HG03442 (cell line): ENCODE measurements at regions not wholly inside any gene's neighbourhood (a gene's known extent, or its start where the extent isn't known, plus 50 kb on each side); places are given as distances from the start of the nearest gene placed in this dataset.

ENCODE experiments used
- ATAC-seq: cut with Tn5 transposase; IDR thresholded peaks from one replicate; pipeline ENCODE4 v1.9.1; 2021; ENCODE audit warnings: mild to moderate bottlenecking, moderate library complexity; ENCODE audit not compliant: unreplicated experiment

- ATAC-seq: no peak
These were observed 82.6 kb upstream of the CERS6 start for GRCh38 chr2:168373468-168373867.

DNA sequence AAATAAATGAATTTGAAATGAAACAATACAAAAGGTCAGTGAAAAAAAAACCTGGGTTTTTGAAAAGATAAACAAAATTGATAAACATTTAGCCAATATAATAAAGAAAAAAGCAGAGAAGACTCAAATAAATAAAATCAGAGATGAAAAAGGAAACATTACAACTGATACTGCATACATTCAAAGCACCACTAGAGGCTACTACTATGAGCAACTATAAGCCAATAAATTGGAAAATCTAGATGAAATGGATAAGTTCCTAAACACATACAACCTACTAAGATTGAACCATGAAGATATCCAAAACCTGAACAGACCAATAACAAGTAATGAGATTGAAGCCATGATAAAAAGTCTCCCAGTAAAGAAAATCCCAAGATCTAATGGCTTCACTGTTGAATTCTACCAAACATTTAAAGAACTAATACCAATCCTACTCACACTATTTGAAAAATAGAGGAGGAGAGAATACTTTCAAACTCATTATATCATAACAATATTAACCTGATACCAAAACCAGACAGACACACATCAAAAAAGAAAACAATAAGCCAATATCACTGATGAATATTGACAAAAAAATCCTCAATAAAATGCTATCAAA lies 80.8 kb upstream of the CERS6 start:
- no peak for ATAC-seq

DNA sequence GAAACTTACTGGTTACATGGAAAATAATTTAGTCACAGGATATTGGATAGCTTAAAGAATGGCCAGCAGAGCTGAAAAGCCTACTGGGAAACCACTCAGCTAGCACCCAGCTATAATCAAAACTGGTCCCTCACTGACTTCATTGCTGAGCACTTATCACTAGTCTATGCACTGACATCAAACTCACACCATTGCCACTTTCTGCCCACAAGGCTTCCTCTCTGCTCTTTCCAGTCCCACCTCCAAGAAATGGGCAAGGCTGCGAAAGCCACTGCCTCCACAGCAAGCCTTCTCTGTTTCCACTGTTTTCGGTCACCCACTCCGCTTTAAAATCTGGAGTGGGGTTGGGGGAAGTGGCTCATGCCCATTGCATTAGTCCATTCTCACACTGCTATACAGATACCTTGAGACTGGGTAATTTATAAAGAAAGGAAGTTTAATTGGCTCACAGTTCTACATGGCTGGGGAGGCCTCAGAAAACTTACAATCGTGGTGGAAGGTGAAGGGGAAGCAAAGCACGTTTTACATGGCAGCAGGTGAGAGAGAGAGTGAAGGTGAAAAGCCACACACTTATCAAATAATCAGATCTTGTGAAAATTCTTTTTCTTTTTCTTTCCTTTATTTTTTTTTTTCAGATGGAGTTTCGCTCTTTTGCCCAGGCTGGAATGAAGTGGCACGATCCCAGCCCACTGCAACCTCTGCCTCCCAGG lies 77.0 kb upstream of the CERS6 start:
- ATAC-seq: no peak

- ATAC-seq: no peak
These were observed 75.6 kb upstream of the CERS6 start for GRCh38 chr2:168380500-168380899.

DNA sequence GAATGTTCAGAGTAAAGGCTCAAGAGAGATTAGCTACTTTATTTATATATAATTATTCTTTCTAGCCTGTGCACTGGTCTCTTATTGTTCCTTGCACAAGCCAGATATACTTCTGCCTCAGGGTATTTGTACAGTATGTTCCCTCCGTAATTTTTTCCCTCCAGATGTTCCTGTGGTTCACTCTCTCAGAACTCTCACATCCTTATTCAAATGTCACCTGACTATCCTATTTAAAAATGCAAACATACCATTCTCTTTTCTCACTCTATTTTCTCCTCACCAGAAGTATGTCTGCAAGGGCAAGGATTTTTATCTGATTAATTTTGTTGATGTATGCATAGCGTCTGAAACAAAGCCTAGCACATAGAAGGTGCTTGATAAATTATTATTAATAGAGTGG lies 64.0 kb upstream of the CERS6 start:
- ATAC-seq: no peak

- ATAC-seq: no peak
These were observed 63.3 kb upstream of the CERS6 start for GRCh38 chr2:168392797-168393196.

DNA sequence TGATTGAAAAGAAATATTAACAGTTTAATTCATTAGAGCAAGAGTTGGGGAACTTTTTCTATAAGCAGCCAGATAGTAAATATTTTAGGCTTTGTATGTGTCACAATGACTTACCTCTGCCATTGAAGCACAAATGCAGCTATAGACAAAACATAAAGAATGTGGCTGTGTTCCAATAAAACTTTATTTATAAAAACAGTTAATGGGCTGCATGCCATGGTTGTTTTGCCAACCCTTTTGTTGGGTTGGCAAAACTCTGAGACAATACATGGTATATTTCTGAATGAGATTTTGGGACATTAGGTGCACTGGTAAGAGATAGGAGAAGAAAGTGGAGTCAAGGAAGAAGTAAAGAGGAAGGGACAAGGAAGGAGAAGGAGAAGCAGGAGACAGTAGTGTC lies 61.8 kb upstream of the CERS6 start:
- no peak for ATAC-seq

DNA sequence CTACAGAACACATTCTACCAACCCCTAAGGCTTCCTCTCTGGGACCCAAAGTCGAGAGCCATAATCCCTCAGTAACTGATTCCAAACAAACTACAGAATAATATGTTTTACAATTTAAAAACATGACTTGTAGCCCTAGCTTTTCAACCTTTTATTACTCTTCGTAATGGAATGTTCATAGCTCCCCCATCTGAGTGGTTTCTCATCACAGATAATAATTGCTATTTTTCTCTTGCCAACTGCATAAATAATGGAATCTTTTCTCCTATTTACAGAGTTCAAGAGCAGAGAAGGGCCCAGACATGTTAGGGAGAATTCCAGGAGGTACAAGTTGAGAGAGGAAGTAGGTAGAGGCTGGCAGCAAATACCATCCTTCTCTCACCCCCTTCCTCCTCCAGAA lies 59.9 kb upstream of the CERS6 start:
- ATAC-seq: no peak

DNA sequence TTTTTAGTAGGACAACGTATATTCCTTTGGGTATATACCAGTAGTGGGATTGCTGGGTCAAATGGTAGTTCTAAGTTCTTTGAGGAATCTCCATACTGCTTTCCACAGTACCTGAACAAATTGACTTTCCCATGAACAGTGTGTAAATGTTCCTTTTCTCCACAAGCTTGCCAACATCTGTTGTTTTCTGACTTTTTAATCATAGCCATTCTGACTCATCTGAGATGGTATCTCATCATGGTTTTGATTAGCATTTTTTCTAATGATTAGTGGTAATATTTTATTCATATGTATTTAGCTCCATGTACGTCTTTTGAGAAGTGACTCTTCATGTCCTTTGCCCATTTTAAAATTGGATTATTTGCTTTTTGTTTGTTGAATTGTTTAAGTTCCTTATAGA lies 58.4 kb upstream of the CERS6 start:
- no peak for ATAC-seq

DNA sequence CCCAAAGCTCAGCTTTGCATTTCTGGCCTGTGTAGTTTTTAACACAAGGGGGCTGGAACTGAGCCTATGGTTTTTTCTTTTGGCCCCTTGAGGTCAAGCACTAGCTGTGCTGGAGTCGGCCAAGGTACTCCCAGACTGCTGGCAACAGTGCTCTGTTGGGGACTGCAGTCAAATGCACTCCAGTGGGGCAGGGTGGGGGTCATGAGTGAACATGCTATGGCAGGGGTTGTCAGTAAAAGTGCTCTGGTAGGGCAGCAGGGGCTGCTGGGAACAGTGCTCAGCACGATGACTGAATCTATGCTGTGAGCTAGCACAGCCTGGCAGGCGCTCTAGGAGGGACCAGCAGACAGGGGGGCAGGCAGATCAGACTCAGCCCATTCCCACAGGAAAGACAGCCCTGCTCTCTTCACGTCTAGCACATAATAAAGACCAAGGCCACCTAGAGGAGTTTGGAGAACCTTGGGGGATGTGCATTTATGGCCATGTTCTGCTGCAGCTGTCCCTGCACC lies 55.0 kb upstream of the CERS6 start:
- no peak for ATAC-seq

DNA sequence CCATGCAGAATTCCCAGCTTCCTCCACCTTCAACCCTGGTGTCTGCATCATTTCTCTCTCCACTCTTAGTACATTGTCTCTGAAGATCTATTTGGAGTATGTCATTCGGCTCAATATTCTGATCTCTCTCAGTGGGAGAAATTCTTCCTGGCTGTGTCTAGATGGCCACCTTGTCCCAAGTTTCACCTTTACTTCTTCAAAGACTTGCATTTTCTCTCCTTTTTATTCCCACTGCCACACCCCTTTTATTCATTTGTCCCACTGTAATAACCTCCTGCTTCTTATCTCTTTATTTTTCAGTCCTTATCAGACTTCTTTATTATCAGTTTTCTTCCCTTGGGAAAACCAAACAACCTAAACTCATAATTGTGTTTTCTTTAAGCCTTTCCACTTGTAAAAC lies 54.3 kb upstream of the CERS6 start:
- ATAC-seq: no peak

GRCh38 chr2:168402531-168402930 lies 53.5 kb upstream of the CERS6 start:
- ATAC-seq: no peak

- no peak for ATAC-seq
These were observed 52.3 kb upstream of the CERS6 start for GRCh38 chr2:168403736-168404135.

DNA sequence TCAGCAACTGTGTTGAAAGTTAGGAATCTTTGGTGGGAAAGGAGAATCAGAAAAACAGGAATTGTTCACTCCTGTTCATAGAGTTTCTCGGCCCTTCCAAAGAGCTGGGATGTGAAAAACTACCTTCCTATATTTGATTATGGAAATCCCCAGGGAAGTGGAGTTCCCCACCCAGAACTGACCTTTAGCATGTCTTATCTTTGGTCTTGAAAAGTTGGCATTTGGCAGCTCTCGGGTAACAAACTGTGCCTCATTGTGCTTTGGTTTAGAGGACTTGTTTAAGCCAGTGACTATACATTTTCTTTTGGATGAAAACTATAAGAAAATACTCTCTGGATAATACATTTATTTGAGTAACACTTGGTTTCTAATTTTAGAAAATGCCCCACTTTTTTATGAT lies 51.3 kb upstream of the CERS6 start:
- no peak for ATAC-seq
